ENCODE measurements at regions not wholly inside any gene's neighbourhood (a gene's known extent, or its start where the extent isn't known, plus 50 kb on each side); places are given as distances from the start of the nearest gene placed in this dataset.
"Not testable (repeated sequence)": the region's sequence is repeated elsewhere in the genome, so short reads cannot be mapped to it uniquely, and the experiment has no call there.

DNA sequence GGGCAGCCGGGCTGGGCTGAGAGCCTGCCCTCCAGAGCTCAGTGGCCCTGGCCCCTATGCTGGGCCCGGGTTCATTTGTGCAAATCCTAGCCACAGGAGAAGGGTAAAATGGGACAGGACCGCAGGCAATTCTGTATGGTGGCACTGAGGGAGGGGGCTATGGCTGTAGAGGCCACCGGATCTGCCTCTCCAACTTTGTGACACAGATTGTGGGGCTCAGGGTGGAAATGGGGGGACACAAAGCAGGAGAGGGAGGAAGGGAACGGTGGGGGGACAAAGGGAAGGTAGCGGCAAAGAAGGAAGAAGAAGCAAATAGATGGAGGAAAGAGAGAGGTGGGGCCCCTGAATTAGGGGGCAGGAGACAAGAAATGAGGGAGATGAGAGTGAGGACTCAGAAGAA is 201.1 kb downstream of the SMAD2 start:
- no peak for FAIRE-seq
- no peak for DNase-seq (ENCODE audit: insufficient read length, low spot score)

DNA sequence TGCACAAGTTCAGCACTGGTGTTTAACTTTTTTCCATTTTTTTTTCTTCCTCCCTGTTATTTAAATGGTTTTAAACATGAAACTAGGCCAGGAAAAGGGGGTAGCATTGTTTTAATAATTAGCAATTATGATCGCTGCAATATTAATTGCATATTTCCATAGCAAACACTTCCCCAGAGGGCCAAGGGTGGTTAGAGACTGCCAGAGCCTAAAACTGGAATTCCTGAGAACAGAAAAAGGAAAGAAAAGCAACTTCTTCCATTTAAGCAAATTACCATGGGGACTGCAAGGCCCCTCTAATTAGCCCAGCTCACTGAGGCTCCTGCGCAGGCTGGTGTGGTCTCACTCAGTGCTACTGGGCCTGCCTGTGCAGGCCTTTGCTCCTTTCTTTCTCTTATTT is 201.5 kb downstream of the SMAD2 start:
- DNase-seq (ENCODE audit: insufficient read length, low spot score) (no peak), FAIRE-seq (no peak)

DNA sequence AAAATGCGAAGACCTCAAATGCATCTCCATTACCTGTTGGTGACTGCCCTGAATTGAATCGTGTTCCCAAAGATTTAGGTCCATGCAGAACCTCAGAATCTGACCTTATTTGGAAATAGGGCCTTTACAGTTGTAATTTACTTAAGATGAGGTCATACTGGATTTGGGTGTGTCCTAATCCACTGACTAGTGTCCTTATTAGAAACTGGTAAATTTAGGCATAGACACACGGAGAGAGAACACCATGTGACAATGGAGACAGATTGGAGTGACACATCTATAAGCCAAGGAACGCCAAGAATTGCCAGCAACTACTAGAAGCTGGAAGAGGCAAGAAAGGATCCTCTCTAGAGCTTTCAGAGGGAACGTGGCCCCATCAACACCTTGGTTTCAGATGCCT is 203.1 kb downstream of the SMAD2 start:
- DNase-seq (ENCODE audit: insufficient read length, low spot score) (no peak), FAIRE-seq (no peak)

DNA sequence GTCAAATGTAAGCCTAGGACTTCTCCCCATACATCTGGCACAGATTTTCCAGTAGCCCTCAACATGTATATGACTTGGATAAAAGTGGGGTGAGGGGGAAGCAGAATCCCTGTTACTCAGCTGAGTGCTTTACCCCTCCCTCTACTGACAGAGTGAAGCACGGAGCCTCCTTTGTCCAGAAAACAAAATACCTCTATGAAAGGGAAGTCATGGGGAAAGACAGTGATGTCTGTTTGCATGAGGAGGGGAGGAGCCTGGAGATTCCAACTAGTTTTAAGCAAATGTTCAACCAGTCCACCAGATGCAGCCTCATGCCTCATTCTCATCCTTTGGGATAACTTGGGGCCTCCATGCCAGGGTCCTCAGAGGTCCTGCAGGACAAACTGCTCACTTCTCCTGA is 203.9 kb downstream of the SMAD2 start:
- FAIRE-seq: no peak
- no peak for DNase-seq (ENCODE audit: insufficient read length, low spot score)

DNA sequence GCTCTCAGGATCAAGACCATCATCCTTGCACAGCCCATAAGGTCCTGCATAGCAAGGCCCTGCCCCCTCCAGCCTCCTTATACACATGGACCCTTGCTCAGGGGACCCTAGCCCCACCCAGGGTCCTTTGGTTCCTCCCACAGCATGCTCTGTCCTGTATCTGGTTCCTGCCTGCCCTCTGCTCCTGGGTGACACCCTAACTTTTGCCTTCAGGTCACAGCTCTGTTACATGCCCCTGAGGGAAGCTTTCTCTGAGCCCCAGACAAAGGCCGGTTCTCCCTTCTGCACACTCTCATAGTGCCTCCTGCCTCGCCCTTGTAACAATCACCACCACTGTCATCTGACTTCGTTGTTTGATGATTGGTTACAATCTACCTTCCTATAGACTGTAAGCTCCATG is 204.8 kb downstream of the SMAD2 start:
- no peak for FAIRE-seq
- no peak for DNase-seq (ENCODE audit: insufficient read length, low spot score)

DNA sequence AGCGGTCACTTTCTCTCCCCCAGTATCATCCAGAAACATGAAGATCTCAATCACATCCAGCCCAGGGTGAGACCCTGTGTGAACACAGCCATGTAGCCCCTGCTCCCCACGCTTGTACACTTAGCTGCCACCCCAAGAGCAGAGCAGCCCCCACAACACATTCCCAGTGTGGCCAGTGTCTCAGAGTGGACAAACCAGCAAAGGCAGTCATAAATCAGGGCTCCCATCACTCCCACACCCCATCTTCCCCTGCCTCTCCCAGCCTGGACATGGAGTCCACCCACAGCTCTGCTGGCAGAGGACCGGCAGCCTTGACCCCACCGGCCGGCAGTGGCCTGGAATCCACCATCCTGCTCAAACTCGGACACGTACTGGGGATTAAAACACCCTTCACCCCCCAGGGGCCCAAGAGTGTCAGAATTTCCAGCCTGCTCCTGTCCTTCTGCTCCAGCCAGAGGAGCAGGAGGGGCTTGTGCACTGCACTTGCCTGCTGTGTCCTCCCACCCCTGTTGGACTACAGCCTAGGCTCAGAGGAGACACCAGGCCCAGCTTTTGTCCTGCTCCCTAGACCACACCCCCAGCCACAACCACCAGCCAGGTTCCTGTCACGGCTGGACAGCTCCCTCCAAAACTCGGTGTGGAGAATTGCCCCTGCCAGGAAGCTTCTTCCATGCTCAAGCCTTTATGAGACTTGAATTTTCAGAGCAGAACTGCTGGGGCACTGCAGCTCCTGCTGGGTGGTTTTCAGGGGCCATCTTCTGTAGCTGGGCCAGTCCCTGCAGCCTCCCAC is 206.1 kb downstream of the SMAD2 start:
- FAIRE-seq: no peak

DNA sequence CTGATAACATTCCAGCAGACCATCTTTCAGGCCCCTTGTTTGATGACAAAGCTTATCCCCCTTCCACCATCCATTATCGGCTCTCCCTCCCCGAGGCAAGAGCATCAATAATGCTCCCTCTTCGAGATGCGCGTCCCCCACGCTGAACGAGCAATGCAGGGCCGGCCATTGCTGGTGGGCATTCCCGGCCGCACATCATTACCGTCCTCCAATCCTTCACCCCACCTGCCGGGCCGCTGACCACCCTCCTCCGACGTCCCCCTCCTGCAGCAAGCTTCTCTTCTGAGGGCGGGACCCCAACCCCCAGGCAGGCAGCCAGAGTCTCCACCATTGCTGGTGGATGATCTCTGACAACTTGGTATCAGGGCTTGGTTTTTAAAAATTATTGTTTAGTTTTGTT is 208.6 kb downstream of the SMAD2 start:
- no peak for DNase-seq (ENCODE audit: insufficient read length, low spot score)
- no peak for FAIRE-seq

More for the DNA sequence above, 206.1 kb downstream of the SMAD2 start:
- DNase-seq (ENCODE audit: insufficient read length, low spot score): no peak

DNA sequence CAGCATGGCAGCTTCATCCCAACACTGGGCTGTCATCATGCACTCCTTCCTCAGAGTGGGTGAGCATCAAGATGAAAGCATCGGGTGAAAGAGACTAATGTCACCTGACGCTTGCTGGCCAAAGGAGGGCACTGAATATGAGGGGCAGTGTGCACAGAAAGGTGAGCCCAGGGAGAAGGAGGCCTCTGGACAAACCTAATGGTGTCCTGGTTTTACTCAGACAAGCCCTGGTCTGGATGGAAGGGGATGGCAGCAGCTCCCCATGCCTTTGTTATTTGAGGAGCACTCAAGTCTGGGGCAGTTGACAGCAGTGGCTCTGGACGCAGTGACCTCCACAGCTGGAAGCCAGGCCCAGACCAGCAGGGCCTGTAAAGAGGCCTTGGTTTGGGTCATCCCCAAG is 209.7 kb downstream of the SMAD2 start:
- no peak for FAIRE-seq
- no peak for DNase-seq (ENCODE audit: insufficient read length, low spot score)

DNA sequence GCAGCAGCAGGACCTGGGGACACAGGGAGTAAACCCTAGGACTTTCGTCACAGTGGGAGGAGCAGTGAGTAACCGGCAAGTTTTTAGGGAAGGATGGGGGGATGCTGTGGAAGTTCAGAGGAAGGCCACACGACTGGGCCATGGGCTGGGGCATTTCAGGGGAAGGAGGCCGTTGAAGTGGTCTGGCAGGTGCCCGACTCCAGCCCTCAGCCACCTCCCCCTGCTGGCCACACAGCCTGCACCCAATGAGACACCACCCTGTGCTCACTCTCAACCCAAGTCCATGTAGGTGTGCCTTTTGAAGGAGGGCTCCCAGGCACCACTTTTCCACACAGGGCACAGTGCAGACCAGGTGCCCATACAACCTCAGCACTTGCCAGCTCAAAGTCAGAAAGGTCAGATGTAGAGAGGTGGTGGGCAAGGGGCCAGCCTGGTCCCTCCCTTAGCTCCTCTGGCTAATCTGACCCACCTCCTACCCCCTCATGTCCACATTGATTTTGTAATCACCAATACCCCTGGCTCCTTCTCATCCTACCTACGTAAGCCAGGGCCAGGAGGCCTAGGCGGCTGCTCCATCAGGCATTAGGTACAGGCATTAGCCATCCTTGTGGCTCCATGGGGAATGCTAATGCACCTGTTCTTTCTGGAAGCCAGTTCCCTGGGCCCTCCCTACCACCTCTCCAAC is 211.2 kb downstream of the SMAD2 start:
- DNase-seq (ENCODE audit: insufficient read length, low spot score) (no peak), FAIRE-seq (no peak)

DNA sequence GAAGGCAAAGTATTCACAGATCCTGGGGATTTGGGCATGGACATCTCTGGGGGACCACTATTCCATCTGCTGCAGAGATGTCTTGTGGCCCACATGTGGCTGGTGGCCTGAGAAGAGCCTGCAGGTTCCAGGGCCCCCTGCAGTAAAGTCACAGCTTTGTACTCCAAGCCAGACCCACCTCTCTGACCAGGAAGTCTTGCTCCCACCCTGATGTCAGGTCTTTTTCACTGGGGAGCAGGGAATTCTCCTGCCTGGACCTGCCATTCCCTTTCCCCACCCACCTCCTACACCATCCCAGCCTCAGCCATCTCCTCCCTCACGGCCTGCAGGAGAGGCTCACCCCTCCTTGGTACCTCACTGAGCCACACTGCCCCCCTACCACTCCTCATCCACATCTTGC is 211.8 kb downstream of the SMAD2 start:
- DNase-seq (ENCODE audit: insufficient read length, low spot score) (no peak), FAIRE-seq (no peak)

DNA sequence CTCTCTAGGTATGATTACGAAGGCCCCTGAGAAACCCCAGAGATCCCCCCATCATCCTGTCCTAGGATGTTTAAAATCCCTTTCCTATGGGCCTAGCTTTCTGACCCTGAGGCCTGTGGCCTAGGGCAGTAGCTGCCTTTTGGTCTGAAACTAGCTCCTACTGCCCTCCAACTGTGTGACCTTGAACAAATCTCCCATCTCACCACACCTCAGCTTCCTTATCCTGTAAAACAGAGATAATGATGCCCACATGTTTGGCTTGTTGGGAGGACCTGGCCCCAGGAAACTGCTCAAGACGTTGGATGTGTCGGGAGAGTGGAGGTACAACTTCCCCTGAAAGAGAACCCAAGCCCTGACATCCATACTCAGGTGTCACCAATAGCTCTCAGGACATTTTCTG is 213.2 kb downstream of the SMAD2 start:
- DNase-seq (ENCODE audit: insufficient read length, low spot score) (no peak), FAIRE-seq (no peak)

DNA sequence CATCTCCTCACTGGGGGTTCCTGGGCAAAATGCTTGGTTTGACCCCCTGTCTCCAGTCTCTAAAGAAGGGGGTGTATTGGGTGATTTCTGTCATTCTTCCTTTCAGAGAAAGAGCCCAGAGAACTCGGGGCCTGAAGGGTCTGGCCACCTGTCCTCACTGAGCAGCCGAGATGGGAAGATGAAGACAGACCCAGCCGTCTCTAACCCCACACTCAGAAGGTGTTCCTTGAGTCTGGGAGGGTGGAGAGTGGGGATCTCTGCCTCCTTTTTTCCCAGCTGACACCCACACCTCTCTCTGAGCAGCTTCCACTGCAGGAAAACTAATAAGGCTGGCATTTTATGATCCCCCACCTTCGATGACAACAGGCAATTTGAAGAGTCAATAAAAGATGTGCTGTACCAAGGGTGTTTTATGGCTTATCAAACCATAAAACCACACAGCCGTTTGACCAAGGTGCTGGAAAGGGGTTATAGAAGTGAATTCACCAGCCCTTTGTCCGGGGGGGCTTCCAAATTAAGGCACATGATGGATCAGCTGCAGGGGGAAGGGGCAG is 213.8 kb downstream of the SMAD2 start:
- DNase-seq (ENCODE audit: insufficient read length, low spot score) (no peak), FAIRE-seq (no peak)

DNA sequence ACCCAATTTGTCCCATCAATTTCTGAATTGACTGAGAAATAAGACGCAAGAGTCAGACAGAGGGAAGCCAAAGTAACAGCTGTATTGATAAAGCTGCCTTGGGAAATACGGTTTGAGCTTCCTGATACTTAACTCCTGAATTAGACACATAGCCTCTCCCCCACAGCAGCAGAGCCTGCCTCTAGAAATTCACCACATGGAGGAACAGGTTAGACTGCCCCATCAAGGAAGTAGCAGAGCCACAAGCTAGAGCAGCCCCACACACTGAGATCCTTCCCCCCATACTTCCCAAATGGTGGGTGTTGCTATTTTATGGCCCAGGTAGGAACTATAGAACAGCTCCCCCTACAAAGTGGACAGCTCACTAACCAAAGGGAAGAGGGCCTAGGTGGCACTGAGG is 220.0 kb downstream of the SMAD2 start:
- FAIRE-seq (no peak), DNase-seq (ENCODE audit: insufficient read length, low spot score) (no peak)

DNA sequence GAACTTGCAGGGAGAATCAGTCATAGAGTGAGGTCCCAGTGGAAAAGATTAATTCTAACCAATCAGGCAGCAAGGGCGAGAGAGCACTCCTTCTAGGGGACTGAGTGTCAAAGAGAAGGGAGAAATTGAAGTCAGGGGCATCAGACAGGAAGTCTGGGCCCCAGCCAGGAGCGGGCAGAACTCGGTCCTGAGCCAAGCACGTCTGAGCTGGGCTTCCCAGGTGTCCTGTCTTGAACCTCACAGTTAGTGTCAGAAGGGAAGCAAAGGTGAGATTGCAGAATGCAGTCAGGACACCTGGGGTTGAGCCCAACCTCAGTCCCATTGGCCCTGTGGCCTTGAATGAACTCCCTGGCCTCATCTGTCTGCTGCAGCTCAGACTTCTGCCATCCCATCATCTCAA is 220.9 kb downstream of the SMAD2 start:
- FAIRE-seq: no peak
- DNase-seq (ENCODE audit: insufficient read length, low spot score): no peak

DNA sequence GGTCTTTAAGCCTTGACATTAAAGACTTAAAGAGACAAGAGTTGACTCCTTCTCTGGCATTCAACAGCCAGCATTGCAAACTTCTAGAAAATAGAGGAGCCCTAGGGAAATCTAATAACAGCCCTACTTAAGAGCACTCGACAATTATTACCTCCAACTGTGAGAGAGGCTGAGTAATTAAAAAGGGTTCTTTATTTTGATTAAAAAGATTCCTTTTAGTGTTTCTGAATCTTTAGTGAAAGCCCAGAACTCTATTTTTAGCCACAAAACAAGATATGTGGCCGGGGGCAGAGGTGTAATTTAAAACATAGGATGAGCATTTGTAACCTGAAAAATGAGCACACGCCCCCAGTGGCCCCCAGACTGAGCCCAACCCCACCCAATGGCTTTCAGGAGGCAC is 222.3 kb downstream of the SMAD2 start:
- no peak for FAIRE-seq
- DNase-seq (ENCODE audit: insufficient read length, low spot score): no peak

DNA sequence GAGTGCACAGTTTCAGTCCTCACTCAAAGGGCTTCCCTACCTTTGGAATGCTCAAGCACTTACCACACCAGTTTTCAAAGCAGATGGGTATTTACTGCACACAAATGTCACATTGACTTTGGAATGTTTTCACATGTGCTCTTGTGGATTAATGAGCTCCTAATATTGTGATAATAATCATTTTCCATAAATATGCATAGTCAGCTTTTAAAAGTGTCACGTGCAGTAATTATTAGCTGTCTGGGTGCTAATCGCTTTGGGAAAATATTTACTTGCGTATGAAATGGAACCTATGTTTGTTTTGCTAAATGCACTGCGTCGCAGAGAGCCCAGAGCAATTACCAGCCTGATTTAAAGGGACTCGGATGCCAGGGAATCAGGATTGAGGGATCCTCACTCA is 229.3 kb downstream of the SMAD2 start:
- DNase-seq (ENCODE audit: insufficient read length, low spot score) (no peak), FAIRE-seq (no peak)

DNA sequence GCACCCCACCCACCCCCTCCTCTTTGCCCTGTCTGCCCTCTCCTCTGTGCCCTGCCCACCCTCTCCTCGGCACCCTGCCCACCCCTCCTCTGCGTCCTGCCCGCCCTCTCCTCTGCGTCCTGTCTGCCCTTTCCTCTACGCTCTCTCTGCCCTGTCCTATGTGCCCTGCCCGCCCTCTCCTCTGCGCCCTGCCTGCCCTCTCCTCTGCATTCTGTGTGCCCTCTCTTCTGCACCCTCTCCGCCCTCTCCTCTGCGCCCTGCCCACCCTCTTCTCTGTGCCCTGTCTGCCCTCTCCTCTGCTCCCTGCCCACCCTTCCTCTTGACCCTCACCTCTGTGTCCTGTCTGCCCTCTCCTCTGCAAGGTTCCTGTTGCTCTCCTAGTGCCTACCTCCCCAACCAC is 233.6 kb downstream of the SMAD2 start:
- FAIRE-seq (no peak), DNase-seq (ENCODE audit: insufficient read length, low spot score) (no peak)

DNA sequence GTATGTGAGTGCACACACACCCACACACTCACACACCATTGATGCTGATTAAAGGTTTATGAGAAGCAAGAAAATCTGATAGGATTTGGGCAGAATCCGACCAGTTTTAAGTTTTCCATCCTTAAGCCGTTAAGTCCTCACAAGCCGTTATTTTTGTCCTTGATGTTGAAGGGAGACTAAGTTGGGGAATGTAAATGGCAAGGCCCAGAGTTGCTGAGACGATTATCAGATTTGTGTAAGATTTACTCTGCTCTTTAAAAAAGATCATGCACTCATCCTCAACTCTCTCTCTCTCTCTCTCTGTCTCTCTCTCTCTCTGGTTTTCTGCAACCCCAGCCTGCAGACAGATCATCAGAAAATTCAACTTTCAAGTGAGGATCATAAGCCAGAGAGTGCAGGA is 238.8 kb downstream of the SMAD2 start:
- FAIRE-seq: no peak
- no peak for DNase-seq (ENCODE audit: insufficient read length, low spot score)

DNA sequence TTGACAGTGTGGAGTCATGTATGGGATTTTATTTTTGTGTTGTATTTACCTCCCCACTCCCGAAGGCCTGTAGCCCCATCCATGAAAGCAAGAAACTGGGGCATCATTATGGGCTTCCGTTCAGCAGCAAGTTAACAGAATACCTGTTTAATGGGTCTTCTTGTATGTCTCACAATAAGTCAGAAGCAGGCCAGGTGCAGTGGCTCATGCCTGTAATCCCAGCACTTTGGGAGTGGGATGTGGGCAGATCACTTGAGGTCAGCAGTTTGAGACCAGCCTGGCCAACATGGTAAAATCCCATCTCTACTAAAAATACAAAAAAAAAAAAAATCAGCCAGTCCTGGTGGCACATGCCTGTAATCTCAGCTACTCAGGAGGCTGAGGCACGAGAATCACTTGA is 239.7 kb downstream of the SMAD2 start:
- FAIRE-seq; DNase-seq (ENCODE audit: insufficient read length, low spot score): not testable (repeated sequence)

DNA sequence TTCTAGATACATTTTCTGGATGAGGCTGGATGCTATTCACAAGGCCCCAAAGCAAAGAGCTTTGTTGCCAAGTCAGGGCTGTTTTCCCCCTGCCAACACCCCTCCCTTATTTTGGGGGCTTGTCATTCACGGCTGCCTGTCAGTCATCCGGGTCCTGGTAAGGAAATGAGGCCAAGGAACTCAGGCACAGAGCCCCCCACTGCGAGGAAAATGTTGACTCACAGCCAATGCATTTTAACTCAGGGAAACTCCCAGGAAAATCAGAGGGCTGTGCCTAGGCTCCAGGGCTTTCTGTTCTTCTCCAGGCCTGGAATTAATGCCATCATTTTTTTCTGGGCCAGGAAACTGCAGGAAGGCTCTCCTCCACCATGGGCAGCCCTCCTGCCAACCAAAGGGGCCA is 241.1 kb downstream of the SMAD2 start:
- FAIRE-seq (no peak), DNase-seq (ENCODE audit: insufficient read length, low spot score) (no peak)

DNA sequence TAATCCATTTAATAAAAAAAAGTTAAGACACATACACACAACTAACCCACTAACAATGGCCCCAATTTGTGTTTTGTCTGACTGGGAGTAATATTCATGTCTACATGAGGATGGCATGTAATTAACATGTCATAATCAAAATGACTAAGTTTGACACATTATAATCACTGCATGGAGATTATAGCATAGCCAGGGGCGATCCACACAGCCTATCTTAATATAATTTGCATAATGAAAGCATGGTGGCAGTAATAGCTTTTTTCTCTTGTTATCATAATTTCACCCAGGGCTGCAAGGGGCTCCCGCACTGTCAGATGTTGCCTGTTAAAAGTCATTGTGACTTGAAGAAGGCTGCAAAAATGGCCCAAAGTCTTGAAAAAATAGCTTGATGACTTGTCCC is 243.7 kb downstream of the SMAD2 start:
- FAIRE-seq (no peak), DNase-seq (ENCODE audit: insufficient read length, low spot score) (no peak)

DNA sequence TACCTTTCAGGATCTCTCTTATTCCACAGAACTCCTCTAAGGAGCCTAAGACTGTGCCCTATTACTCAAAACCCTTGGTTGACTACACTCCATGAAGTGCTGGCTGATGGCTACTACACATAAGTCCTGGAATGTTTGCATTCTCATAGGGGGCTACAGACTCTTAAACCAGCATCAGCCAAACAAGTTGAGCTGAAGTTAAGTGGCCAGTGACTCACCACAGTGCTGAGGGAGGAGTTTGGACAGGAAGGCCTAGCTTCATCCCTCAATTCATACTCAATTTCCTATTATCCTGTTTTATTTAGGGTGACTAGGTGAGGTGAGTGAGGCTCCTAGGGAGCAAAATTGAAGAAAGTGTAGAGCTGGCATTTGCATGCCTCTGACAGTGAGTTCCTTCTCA is 246.7 kb downstream of the SMAD2 start:
- DNase-seq (ENCODE audit: insufficient read length, low spot score) (no peak), FAIRE-seq (no peak)
